ENCODE measurements at regions not wholly inside any gene's neighbourhood (a gene's known extent, or its start where the extent isn't known, plus 50 kb on each side); places are given as distances from the start of the nearest gene placed in this dataset.

- TF ChIP-seq CTCF (IDR thresholded peaks at IDR 0.05) (no peak), POLR2A (IDR thresholded peaks at IDR 0.05) (no peak)
Observed at GRCh38 chr15:72855791-72856190, 72.2 kb upstream of the ADPGK start.

All from right lobe of liver (tissue), 4 donors.